ENCODE measurements at regions not wholly inside any gene's neighbourhood (a gene's known extent, or its start where the extent isn't known, plus 50 kb on each side); places are given as distances from the start of the nearest gene placed in this dataset.

DNA sequence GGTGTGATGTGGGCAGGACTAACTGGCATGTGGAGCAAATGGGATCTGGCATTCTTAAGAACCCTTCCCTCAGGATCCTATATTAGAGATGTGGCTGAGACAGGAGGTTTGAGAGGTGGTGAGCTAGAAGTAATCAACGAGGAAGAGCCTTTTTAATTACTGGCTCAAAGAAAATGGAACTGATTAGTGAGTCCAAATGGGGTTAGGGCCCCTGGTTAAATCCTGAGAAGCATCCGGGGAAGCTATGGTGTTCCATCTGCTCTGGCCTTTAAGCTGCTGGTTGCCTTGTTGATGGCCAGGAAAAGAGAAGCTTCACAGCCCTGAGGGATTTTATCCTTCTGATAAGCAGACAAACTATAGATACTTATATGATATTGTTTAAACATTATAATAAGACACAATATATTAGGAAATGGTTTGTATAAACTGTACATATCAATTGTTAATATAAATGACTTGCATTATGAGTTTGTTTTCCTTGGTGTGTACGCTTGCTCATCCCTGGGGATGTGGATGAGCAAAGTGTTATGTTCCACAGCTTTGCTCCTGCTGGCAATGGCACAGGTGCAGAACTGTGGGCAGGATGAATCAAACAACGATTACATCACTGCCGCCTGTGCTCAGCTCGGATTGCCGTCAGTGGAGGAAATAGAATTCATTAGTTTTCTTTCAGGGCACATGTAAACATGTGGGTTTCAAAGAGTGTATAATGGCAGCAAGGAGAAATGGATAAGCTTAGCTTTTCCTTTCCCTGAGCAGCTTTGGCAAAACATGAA, 328.6 kb upstream of the ARX start:
- H3F3A ChIP-seq (replicated peaks; ENCODE audit: low read depth): no peaks in the 10 kb centered on the region
- H3K4me3 Mint-ChIP-seq: no peak overlapping the region
- no peak overlapping the region for H3K27ac ChIP-seq (ENCODE audit: low read depth)
- H3K36me3 ChIP-seq (ENCODE audit: insufficient read depth): no peaks in the 10 kb centered on the region
- no peak overlapping the region; the same call in 1 of the 2 replicates for H3K27ac Mint-ChIP-seq
- H2AFZ ChIP-seq: no peak overlapping the region
- TF ChIP-seq STAT1 (IDR thresholded peaks at IDR 0.05; ENCODE audit: unreplicated experiment) (no peak), CREB1 (CRISPR knock-in tag; IDR thresholded peaks at IDR 0.05; ENCODE audit: low read depth) (no peak), ZNF114 (CRISPR knock-in tag; IDR thresholded peaks at IDR 0.05) (no peak), POLR2AphosphoS5 (IDR thresholded peaks at IDR 0.05; ENCODE audit: low read depth) (no peak), EZH2phosphoT487 (IDR thresholded peaks at IDR 0.05; ENCODE audit: unreplicated experiment) (no peak), ZNF331 (CRISPR knock-in tag; IDR thresholded peaks at IDR 0.05; ENCODE audit: low read depth) (no peak), NANOG (IDR thresholded peaks at IDR 0.05; ENCODE audit: borderline replicate concordance) (no peak), JUNB (IDR thresholded peaks at IDR 0.05; ENCODE audit: unreplicated experiment) (no peak), EZH2 (IDR thresholded peaks at IDR 0.05; ENCODE audit: low read depth, unreplicated experiment) (no peak)
- TF ChIP-seq, protein P1, sequence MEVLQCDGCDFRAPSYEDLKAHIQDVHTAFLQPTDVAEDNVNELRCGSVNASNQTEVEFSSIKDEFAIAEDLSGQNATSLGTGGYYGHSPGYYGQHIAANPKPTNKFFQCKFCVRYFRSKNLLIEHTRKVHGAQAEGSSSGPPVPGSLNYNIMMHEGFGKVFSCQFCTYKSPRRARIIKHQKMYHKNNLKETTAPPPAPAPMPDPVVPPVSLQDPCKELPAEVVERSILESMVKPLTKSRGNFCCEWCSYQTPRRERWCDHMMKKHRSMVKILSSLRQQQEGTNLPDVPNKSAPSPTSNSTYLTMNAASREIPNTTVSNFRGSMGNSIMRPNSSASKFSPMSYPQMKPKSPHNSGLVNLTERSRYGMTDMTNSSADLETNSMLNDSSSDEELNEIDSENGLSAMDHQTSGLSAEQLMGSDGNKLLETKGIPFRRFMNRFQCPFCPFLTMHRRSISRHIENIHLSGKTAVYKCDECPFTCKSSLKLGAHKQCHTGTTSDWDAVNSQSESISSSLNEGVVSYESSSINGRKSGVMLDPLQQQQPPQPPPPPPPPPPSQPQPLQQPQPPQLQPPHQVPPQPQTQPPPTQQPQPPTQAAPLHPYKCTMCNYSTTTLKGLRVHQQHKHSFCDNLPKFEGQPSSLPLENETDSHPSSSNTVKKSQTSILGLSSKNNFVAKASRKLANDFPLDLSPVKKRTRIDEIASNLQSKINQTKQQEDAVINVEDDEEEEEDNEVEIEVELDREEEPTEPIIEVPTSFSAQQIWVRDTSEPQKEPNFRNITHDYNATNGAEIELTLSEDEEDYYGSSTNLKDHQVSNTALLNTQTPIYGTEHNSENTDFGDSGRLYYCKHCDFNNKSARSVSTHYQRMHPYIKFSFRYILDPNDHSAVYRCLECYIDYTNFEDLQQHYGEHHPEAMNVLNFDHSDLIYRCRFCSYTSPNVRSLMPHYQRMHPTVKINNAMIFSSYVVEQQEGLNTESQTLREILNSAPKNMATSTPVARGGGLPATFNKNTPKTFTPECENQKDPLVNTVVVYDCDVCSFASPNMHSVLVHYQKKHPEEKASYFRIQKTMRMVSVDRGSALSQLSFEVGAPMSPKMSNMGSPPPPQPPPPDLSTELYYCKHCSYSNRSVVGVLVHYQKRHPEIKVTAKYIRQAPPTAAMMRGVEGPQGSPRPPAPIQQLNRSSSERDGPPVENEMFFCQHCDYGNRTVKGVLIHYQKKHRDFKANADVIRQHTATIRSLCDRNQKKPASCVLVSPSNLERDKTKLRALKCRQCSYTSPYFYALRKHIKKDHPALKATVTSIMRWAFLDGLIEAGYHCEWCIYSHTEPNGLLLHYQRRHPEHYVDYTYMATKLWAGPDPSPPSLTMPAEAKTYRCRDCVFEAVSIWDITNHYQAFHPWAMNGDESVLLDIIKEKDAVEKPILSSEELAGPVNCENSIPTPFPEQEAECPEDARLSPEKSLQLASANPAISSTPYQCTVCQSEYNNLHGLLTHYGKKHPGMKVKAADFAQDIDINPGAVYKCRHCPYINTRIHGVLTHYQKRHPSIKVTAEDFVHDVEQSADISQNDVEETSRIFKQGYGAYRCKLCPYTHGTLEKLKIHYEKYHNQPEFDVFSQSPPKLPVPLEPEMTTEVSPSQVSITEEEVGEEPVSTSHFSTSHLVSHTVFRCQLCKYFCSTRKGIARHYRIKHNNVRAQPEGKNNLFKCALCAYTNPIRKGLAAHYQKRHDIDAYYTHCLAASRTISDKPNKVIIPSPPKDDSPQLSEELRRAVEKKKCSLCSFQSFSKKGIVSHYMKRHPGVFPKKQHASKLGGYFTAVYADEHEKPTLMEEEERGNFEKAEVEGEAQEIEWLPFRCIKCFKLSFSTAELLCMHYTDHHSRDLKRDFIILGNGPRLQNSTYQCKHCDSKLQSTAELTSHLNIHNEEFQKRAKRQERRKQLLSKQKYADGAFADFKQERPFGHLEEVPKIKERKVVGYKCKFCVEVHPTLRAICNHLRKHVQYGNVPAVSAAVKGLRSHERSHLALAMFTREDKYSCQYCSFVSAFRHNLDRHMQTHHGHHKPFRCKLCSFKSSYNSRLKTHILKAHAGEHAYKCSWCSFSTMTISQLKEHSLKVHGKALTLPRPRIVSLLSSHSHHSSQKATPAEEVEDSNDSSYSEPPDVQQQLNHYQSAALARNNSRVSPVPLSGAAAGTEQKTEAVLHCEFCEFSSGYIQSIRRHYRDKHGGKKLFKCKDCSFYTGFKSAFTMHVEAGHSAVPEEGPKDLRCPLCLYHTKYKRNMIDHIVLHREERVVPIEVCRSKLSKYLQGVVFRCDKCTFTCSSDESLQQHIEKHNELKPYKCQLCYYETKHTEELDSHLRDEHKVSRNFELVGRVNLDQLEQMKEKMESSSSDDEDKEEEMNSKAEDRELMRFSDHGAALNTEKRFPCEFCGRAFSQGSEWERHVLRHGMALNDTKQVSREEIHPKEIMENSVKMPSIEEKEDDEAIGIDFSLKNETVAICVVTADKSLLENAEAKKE (CRISPR knock-in tag; IDR thresholded peaks at IDR 0.05): no peak
- TF ChIP-seq, protein P2, sequence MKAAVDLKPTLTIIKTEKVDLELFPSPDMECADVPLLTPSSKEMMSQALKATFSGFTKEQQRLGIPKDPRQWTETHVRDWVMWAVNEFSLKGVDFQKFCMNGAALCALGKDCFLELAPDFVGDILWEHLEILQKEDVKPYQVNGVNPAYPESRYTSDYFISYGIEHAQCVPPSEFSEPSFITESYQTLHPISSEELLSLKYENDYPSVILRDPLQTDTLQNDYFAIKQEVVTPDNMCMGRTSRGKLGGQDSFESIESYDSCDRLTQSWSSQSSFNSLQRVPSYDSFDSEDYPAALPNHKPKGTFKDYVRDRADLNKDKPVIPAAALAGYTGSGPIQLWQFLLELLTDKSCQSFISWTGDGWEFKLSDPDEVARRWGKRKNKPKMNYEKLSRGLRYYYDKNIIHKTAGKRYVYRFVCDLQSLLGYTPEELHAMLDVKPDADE (IDR thresholded peaks at IDR 0.05): no peak
- TF ChIP-seq, protein P3, sequence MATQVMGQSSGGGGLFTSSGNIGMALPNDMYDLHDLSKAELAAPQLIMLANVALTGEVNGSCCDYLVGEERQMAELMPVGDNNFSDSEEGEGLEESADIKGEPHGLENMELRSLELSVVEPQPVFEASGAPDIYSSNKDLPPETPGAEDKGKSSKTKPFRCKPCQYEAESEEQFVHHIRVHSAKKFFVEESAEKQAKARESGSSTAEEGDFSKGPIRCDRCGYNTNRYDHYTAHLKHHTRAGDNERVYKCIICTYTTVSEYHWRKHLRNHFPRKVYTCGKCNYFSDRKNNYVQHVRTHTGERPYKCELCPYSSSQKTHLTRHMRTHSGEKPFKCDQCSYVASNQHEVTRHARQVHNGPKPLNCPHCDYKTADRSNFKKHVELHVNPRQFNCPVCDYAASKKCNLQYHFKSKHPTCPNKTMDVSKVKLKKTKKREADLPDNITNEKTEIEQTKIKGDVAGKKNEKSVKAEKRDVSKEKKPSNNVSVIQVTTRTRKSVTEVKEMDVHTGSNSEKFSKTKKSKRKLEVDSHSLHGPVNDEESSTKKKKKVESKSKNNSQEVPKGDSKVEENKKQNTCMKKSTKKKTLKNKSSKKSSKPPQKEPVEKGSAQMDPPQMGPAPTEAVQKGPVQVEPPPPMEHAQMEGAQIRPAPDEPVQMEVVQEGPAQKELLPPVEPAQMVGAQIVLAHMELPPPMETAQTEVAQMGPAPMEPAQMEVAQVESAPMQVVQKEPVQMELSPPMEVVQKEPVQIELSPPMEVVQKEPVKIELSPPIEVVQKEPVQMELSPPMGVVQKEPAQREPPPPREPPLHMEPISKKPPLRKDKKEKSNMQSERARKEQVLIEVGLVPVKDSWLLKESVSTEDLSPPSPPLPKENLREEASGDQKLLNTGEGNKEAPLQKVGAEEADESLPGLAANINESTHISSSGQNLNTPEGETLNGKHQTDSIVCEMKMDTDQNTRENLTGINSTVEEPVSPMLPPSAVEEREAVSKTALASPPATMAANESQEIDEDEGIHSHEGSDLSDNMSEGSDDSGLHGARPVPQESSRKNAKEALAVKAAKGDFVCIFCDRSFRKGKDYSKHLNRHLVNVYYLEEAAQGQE (IDR thresholded peaks at IDR 0.05; ENCODE audit: unreplicated experiment): no peak
- TF ChIP-seq, protein P4, sequence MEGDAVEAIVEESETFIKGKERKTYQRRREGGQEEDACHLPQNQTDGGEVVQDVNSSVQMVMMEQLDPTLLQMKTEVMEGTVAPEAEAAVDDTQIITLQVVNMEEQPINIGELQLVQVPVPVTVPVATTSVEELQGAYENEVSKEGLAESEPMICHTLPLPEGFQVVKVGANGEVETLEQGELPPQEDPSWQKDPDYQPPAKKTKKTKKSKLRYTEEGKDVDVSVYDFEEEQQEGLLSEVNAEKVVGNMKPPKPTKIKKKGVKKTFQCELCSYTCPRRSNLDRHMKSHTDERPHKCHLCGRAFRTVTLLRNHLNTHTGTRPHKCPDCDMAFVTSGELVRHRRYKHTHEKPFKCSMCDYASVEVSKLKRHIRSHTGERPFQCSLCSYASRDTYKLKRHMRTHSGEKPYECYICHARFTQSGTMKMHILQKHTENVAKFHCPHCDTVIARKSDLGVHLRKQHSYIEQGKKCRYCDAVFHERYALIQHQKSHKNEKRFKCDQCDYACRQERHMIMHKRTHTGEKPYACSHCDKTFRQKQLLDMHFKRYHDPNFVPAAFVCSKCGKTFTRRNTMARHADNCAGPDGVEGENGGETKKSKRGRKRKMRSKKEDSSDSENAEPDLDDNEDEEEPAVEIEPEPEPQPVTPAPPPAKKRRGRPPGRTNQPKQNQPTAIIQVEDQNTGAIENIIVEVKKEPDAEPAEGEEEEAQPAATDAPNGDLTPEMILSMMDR (conservative IDR thresholded peaks at IDR 0.05; ENCODE audit: low read depth in 2 of 2): no peak
- no peak overlapping the region for H3K4me3 ChIP-seq
- DNase-seq (ENCODE audit: low spot score): no peak
- H3K9me2 ChIP-seq (ENCODE audit: insufficient read depth): no peaks in the 10 kb centered on the region
- no peaks in the 10 kb centered on the region for H3K4me1 ChIP-seq (ENCODE audit: insufficient read depth)
- H3K4me1 Mint-ChIP-seq: no peaks in the 10 kb centered on the region
- H3K4me2 ChIP-seq: no peak overlapping the region
- no peaks in the 10 kb centered on the region for H4K20me1 ChIP-seq (replicated peaks; ENCODE audit: insufficient read depth)
- no peaks in the 10 kb centered on the region for H3K79me2 ChIP-seq (replicated peaks; ENCODE audit: insufficient read depth)
- H3K27me3 Mint-ChIP-seq (ENCODE audit: insufficient read depth, low read depth, poor library complexity): no peaks in the 10 kb centered on the region
- H3K27me3 ChIP-seq (ENCODE audit: insufficient read depth): no peaks in the 10 kb centered on the region
- peaks cover 5% of the 10 kb centered on the region; the same call in 1 of the 3 replicates for H3K9me3 Mint-ChIP-seq
- no peaks in the 10 kb centered on the region for H3K36me3 Mint-ChIP-seq (ENCODE audit: low read depth)
- no peak for ATAC-seq
